ENCODE measurements at regions not wholly inside any gene's neighbourhood (a gene's known extent, or its start where the extent isn't known, plus 50 kb on each side); places are given as distances from the start of the nearest gene placed in this dataset.

- no peak for ATAC-seq
- no peaks in the 10 kb centered on the region for H3K4me1 ChIP-seq
- WGBS (ENCODE audit: missing lambda C conversion rate) = 12% methylated on average over 2 of the region's 2 CpGs
- ChIA-PET POLR2A (no interaction called here), CTCF (no interaction called here)
- no peak overlapping the region for H3K4me3 ChIP-seq
- no peak overlapping the region for H3K27ac ChIP-seq
- H3K4me2 ChIP-seq = no peak overlapping the region
- FAIRE-seq = no peak
- H3K9me3 ChIP-seq = no peaks in the 10 kb centered on the region
- peak; percentile 69 for TF ChIP-seq MAFK (IDR thresholded peaks at IDR 0.05; ENCODE audit: partially characterized antibody)
- peak; percentile 72; the same call in 1 of the 2 replicates for TF ChIP-seq NFE2L2 (conservative IDR thresholded peaks at IDR 0.05; ENCODE audit: low read length)
- no peak for TF ChIP-seq ATOH8 (CRISPR knock-in tag; IDR thresholded peaks at IDR 0.05; ENCODE audit: low read depth)
- DNase-seq (ENCODE audit: low read depth in 1 of 2, low spot score in 1 of 2) = no peak
Measured at GRCh38 chrX:124699876-124700275, 353.5 kb downstream of the SH2D1A start.

- ChIA-PET POLR2A (no interaction called here), CTCF (no interaction called here)
- Histone ChIP-seq H3K4me3 (no peak overlapping the region), H3K9me3 (no peaks in the 10 kb centered on the region), H3K4me2 (no peak overlapping the region), H3K4me1 (no peaks in the 10 kb centered on the region), H3K27ac (no peak overlapping the region)
- WGBS (ENCODE audit: missing lambda C conversion rate) = 0% methylated on average over 1 of the region's 1 CpG
- no peak for DNase-seq (ENCODE audit: low read depth in 1 of 2, low spot score in 1 of 2)
- FAIRE-seq = no peak
- no peak for ATAC-seq
- no peak for TF ChIP-seq HDAC2 (IDR thresholded peaks at IDR 0.05)
- no peak for TF ChIP-seq RAD21 (conservative IDR thresholded peaks at IDR 0.05 in 1 of 2, IDR thresholded peaks at IDR 0.05 in 1 of 2)
- no peak for TF ChIP-seq KDM1A (IDR thresholded peaks at IDR 0.05; ENCODE audit: low read depth)
- no peak for TF ChIP-seq HES2 (IDR thresholded peaks at IDR 0.05)
- TF ChIP-seq HMGXB4 (CRISPR knock-in tag; IDR thresholded peaks at IDR 0.05; ENCODE audit: borderline replicate concordance) = no peak
- no peak for TF ChIP-seq CBX2 (IDR thresholded peaks at IDR 0.05; ENCODE audit: borderline replicate concordance, low read depth)
- no peak for TF ChIP-seq CBX8 (IDR thresholded peaks at IDR 0.05)
- TF ChIP-seq SMC3 (IDR thresholded peaks at IDR 0.05) = no peak
- TF ChIP-seq POLR2A (IDR thresholded peaks at IDR 0.05; ENCODE audit: low read length) = no peak
- TF ChIP-seq REST (IDR thresholded peaks at IDR 0.05) = no peak
- TF ChIP-seq CEBPB (IDR thresholded peaks at IDR 0.05) = no peak
- TF ChIP-seq KDM5A (IDR thresholded peaks at IDR 0.05) = no peak
- no peak for TF ChIP-seq POLR2AphosphoS2 (conservative IDR thresholded peaks at IDR 0.05; ENCODE audit: low read length)
Measured at GRCh38 chrX:124717537-124717936, 371.2 kb downstream of the SH2D1A start.

GRCh38 chrX:124719060-124719459 lies 372.7 kb downstream of the SH2D1A start:
- POLR2A ChIA-PET = no interaction called here

More at GRCh38 chrX:124719060-124719459, 372.7 kb downstream of the SH2D1A start:
- no peak for FAIRE-seq
- ATAC-seq = no peak
- H3K4me2 ChIP-seq = no peak overlapping the region
- DNase-seq (ENCODE audit: low read depth in 1 of 2, low spot score in 1 of 2) = no peak
- H3K9me3 ChIP-seq = no peaks in the 10 kb centered on the region
- CTCF ChIA-PET = no interaction called here
- 7% methylated on average over 2 of the region's 2 CpGs for WGBS (ENCODE audit: missing lambda C conversion rate)
- H3K4me1 ChIP-seq = no peaks in the 10 kb centered on the region
- no peak overlapping the region for H3K4me3 ChIP-seq
- H3K27ac ChIP-seq = no peak overlapping the region
- no peak for TF ChIP-seq HES2 (IDR thresholded peaks at IDR 0.05)

Measured in A549 (cell line).